ENCODE measurements at regions not wholly inside any gene's neighbourhood (a gene's known extent, or its start where the extent isn't known, plus 50 kb on each side); places are given as distances from the start of the nearest gene placed in this dataset.
A peak's percentile ranks its signal among the peaks of the same experiment; 100 is the strongest.

GRCh38 chr4:117447925-117448324 is 362.5 kb upstream of the TRAM1L1 start:
- no peak for DNase-seq

- no peak for DNase-seq
Observed at GRCh38 chr4:117455088-117455487, 369.7 kb upstream of the TRAM1L1 start.

GRCh38 chr4:117466388-117466787 is 381.0 kb upstream of the TRAM1L1 start:
- peak; percentile 72 for DNase-seq

GRCh38 chr4:117467404-117467803 is 382.0 kb upstream of the TRAM1L1 start:
- DNase-seq: no peak

- DNase-seq: no peak
Observed at GRCh38 chr4:117474987-117475386, 389.6 kb upstream of the TRAM1L1 start.

- no peak for DNase-seq
Observed at GRCh38 chr4:117477925-117478324, 392.5 kb upstream of the TRAM1L1 start.

DNA sequence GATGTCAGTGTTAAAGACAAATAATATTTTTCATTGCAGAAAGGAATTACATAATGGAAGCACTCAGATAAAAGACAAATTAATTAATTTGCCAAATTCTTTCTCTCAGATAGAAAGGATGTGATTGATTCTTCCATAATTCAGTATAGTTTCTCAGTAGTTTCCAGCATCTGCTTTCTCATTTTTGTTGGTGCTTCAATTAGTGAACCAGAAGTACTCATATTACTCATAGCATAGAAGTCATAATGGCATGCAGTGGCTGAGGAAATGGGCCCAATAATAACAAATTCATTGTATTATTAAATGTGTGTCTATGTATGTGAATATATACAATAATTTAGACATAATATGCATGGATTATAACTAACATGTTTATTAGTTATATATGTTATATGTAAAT is 393.3 kb upstream of the TRAM1L1 start:
- no peak for DNase-seq

DNA sequence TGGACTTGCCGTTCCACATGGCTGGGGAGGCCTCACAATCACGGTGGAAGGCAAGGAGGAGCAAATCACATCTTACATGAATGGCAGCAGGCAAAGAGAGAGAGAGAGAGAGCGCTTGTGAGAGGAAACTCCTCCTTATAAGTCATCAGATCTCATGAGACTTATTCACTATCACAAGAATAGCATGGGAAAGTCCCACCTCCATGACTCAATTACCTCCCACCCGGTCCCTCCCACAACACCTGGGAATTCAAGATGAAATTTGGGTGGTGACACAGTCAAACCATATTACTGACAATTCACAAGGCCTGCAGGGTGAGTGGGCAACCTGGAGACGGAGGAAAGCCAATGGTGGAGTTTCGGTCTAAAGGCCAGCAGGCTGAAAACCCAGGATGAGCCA is 394.3 kb upstream of the TRAM1L1 start:
- no peak for DNase-seq

GRCh38 chr4:117481742-117482141 is 396.4 kb upstream of the TRAM1L1 start:
- no peak for DNase-seq

GRCh38 chr4:117488692-117489091 is 403.3 kb upstream of the TRAM1L1 start:
- DNase-seq: no peak

DNA sequence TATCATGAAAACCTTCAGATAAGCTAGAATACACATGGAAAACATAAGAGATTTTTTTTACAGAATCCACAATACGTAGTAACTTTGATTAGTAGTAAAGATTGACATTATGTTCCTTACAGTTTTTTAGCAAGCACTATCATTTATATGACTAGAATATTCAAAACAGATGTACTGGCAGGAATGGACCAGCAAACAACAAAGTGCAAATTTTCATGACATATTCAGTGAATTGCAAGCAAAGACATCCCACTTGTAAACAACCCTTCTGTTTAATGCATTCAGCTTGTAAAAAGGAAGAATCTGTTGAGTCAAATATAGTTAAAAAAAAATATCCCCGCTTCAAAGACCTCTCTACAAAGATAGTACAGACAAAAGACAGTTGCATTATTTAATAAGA is 403.7 kb upstream of the TRAM1L1 start:
- no peak for DNase-seq

DNA sequence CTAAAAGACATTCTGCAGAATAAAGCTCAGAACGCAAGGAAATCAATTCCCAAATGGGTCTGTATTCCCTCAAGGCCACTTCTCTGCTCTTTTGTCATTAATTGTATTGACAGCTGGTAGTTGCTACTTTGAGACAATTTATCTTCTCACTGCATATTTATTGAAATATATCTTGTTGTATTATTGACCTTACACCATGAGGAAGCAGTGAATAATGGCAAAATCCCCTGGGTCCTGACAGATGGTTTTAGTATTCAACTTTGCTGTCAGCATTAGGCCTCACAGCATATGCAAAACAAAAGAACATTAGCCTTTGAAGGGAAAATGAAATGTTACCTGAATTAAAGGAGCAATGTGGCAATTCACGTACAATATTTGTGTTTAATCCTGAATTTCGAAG is 406.1 kb upstream of the TRAM1L1 start:
- DNase-seq: no peak

GRCh38 chr4:117495802-117496201 is 410.4 kb upstream of the TRAM1L1 start:
- no peak for DNase-seq

- DNase-seq: no peak
Observed at GRCh38 chr4:117512414-117512813, 427.0 kb upstream of the TRAM1L1 start.

DNA sequence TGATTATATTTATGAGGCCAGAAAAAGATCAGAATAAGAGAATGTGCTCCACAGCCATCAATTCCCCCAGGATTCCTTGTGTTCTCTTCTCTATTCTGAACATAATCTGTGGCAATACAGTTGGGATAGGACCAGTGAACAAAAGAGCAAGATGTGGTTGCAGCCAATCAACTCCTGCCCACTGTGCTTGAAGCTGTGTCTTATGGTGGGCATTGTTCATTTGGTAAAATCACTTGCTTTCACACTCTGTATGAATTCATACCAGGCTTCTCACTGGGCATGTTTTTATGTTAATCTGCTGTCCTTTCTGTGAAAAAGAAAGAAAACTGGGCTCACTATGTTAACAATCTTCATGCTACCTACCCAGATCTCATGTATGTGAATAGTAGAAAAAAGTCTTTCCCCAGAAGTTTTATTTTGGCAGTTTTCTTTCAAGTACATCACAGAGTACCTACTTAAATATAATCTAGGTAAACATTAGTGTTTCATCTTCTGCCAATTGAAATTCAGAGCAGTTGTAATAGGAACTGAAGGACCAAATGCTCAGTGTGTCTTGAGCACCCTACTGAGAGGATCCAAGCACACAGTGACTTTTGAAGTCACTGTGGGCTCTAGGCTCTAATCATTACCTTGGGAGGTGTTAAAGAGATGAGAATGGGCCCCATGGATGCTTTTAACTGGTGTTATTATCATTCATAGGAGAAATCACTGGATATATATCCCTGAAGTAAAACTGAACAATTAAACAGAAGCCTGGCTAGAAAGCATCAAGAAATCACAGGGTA is 429.2 kb upstream of the TRAM1L1 start:
- DNase-seq: no peak

- no peak for DNase-seq
Observed at GRCh38 chr4:117515921-117516320, 430.5 kb upstream of the TRAM1L1 start.

GRCh38 chr4:117527601-117528000 is 442.2 kb upstream of the TRAM1L1 start:
- no peak for DNase-seq

DNA sequence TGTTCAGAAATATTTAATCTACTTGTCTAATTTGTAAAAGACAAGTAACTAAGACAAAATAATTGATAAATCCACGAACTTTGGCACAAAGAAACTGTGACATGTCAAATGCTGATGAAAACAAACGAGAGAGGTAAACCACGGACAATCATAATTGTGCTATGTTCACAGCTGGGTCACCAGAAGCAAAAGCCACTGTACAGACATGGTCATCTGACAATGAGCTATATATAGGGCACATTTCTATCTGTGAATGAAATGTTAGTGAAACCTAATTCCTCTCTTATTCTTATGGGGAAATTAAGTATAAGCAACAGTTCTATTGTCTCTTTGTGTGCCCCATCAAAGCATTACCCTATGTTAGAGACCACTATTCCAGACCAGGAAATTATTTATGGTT is 444.0 kb upstream of the TRAM1L1 start:
- no peak for DNase-seq

- DNase-seq: no peak
Observed at GRCh38 chr4:117533501-117533900, 448.1 kb upstream of the TRAM1L1 start.

- no peak for DNase-seq
Observed at GRCh38 chr4:117545039-117545438, 459.7 kb upstream of the TRAM1L1 start.

DNA sequence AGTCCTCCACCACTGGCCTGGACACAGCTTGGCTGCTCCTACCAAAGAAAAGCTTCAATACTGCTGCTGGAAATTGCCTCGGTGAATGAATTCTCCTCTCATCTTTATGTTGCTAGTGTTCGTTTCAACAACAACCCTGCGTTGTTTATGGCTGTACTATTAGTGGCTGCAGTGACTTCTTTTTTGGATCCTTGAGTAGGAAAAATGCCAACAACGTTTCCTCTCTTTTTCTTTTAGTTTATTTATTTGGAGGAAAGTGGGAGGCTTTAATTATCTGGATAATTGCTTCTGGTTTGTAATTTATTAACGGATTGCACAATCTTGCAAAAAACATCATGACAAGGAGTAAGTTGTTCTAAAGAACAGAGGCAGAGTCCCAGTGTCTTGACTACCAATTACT is 464.1 kb upstream of the TRAM1L1 start:
- DNase-seq: no peak

DNA sequence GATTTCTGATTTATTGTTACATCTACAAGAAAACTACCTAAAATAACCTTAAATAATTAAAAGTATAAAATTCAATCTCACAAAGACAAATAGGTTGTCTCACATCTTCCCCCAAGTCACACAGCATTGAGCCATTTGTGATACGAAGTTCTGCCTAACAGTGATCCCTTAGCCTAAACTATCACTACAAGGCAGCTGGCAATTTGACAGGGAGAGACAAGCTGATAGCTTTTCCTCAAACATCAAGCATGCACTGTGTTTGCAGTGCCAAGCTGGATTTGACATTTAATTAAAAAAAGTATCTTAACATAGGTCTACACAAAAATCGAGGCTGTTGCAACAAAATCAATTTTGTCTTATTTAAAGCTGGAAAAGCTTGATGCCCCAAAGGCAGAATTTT is 464.7 kb upstream of the TRAM1L1 start:
- no peak for DNase-seq

GRCh38 chr4:117560329-117560728 is 474.0 kb upstream of the NDST3 start:
- DNase-seq: peak; percentile 10

GRCh38 chr4:117574085-117574484 is 460.2 kb upstream of the NDST3 start:
- DNase-seq: no peak

GRCh38 chr4:117575850-117576249 is 458.4 kb upstream of the NDST3 start:
- no peak for DNase-seq
